ENCODE measurements at regions not wholly inside any gene's neighbourhood (a gene's known extent, or its start where the extent isn't known, plus 50 kb on each side); places are given as distances from the start of the nearest gene placed in this dataset.

GRCh38 chr4:26120098-26120825, 200.6 kb upstream of the RBPJ start:
- no peak for DNase-seq (ENCODE audit: low spot score)
- no peak for TF ChIP-seq CTCF (IDR thresholded peaks at IDR 0.05)
- H3K36me3 ChIP-seq: no peaks in the 10 kb centered on the region
- no peaks in the 10 kb centered on the region for H3K4me1 ChIP-seq
- H3K9me3 ChIP-seq: no peaks in the 10 kb centered on the region
- no peak overlapping the region for H3K27ac ChIP-seq
- H3K27me3 ChIP-seq: no peaks in the 10 kb centered on the region
- no peak overlapping the region for H3K4me3 ChIP-seq

DNA sequence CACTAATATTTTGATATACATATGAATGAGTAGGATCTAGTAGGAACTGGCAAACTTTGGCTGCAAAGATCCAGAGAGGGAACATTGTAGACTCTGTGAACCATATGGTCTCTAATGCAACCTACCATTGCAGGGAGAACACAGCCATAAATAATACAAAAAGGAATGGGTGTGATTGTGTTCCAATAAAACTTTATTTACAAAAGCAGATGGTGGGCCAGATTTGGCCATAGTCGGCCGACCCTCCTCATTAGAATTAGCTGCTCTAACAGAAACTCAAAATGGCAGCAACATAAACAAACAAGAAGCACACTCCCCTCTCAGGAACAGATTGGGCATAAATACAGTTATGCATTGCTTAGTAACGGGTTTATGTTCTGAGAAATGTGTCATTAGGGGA, 198.1 kb upstream of the RBPJ start:
- Histone ChIP-seq H3K27ac (no peak overlapping the region), H3K27me3 (no peaks in the 10 kb centered on the region), H3K4me3 (no peak overlapping the region), H3K9me3 (no peaks in the 10 kb centered on the region), H3K4me1 (no peaks in the 10 kb centered on the region), H3K36me3 (no peaks in the 10 kb centered on the region)
- no peak for TF ChIP-seq CTCF (IDR thresholded peaks at IDR 0.05)
- no peak for DNase-seq (ENCODE audit: low spot score)

- Histone ChIP-seq H3K9me3 (no peaks in the 10 kb centered on the region), H3K4me3 (no peak overlapping the region), H3K27ac (no peak overlapping the region), H3K27me3 (no peaks in the 10 kb centered on the region), H3K36me3 (no peaks in the 10 kb centered on the region), H3K4me1 (no peaks in the 10 kb centered on the region)
- no peak for TF ChIP-seq CTCF (IDR thresholded peaks at IDR 0.05)
- no peak for DNase-seq (ENCODE audit: low spot score)
Measured at GRCh38 chr4:26124753-26125321, 196.0 kb upstream of the RBPJ start.

DNA sequence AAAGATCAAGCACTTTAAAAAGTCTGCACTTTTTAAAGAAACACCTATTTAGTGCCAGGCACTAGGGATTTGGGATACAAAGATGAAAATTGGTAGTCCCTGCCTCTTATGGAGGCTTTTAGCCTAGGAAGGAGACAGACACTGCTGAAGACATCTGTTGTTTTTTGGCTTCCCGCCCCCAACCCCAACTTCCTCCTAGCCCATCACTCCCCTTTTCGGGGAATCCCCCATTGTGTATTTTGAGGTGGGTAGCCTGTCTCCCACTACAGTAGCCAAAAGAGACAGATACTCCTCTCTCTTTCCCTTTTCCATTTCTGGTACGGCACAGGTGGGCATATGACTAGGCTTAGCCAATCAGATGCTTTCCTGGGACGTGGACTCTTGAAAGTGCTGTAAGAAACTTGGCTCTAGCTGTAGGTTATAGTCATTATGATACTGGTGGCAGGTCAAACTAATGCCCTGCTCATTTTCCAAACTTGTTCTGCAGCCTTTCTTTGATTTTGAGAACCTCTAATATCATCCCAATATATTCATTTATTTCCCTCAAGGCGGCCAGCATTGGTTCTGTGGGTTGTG, 194.6 kb upstream of the RBPJ start:
- Histone ChIP-seq H3K4me3 (no peak overlapping the region), H3K27ac (no peak overlapping the region), H3K36me3 (no peaks in the 10 kb centered on the region), H3K4me1 (no peaks in the 10 kb centered on the region), H3K9me3 (no peaks in the 10 kb centered on the region), H3K27me3 (no peaks in the 10 kb centered on the region)
- DNase-seq (ENCODE audit: low spot score): no peak
- TF ChIP-seq CTCF (IDR thresholded peaks at IDR 0.05): no peak

DNA sequence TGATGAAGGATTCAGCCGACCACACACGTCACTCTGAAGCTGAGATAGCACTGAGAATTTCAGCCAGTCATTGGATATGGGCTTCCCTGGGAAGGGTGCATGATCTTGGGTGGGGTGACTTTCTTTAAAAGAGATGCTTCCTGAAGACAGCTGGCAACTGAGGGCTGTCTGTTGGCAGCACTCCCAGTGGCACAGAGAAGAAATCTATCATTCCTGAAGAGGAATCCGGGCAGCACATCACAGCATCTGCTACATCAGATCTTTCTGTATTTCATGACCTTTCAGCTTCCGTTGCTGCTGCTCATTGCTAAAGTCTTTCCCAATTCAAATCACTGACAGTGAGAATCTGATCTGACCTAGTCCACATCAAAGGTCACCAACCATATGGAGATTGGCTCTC, 193.8 kb upstream of the RBPJ start:
- no peak overlapping the region for H3K27ac ChIP-seq
- no peaks in the 10 kb centered on the region for H3K36me3 ChIP-seq
- no peaks in the 10 kb centered on the region for H3K27me3 ChIP-seq
- no peaks in the 10 kb centered on the region for H3K9me3 ChIP-seq
- no peak overlapping the region for H3K4me3 ChIP-seq
- H3K4me1 ChIP-seq: no peaks in the 10 kb centered on the region
- no peak for DNase-seq (ENCODE audit: low spot score)
- no peak for TF ChIP-seq CTCF (IDR thresholded peaks at IDR 0.05)
